HG02610 (cell line): ENCODE measurements at regions not wholly inside any gene's neighbourhood (a gene's known extent, or its start where the extent isn't known, plus 50 kb on each side); places are given as distances from the start of the nearest gene placed in this dataset.

ENCODE experiments used
- ATAC-seq: cut with Tn5 transposase; IDR thresholded peaks from one replicate; pipeline ENCODE4 v1.9.1; 2021; ENCODE audit warnings: mild to moderate bottlenecking, moderate library complexity; ENCODE audit not compliant: unreplicated experiment

DNA sequence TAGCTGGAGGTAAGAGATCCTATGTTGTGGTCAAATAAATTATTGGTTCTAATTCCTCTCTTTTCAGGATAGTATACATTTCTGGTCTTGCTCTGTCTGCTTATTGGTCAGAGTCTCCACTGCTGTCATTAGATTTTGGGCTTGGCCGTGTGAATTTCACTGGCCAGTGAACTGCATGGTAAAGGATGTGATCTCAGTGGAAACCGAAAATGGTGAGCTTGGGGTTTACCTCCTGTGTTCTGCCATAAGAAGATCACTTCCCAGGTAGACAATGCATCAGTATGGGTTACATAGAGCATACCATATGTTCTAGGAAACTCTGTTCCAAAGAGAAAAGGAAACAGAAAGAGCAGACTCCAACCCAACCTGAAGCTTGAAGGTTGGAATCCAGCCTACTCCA, 1123.3 kb upstream of the B3GALT2 start:
- ATAC-seq: peak; percentile 46

DNA sequence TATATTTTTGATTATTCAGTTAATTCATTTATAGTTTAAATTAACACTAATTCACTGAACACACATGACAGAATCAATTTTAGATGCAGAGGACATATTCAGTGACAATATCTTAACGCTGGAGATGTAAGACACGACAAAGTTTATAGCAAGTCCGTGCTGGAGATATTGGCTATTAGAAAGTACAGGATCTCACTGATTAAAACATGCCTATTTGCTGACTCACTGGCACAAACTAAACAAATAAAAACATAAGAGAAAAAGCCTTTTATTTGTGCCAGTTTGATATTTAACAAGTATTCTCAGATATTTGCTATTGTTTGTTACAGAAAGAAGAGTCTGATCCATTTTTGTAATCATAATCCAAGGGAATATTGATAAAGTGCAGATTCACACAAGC, 1122.9 kb upstream of the B3GALT2 start:
- ATAC-seq: no peak

DNA sequence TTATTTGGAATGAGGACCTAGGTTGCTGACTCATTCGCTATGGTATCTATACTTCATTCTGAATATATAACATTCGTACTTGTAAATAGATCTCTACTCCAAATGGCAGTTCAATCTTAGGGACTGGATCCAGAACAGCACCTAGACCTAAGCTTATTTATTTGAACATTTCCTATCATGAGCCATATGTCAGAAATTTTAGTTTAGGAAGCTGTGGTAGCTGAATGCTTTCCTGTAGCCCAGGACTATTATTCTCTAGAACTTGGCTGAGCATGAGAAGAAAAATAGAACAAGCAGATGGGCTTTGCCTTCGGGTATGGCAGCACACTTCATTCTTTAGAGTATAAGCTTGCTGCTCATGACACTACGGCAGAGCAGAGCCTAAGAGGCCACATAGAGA, 1114.4 kb upstream of the B3GALT2 start:
- ATAC-seq: no peak

DNA sequence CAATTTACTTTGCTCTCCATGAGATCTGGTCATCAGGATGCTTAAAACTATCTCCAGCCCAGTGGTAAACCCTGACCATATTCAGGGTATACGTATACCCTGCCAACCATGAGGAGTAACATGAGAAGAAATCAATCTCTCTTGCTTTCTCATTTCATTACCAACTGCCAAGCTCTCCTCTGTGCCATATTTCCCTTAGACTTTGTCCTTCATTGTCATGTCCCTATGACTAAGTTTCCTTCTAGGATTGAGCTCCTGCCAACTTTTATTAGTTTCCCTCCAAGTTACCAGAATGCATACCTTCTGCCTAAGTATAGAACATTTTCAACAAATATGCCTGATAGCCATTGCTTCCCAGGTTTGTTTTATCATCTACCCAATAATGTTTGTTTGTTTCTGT, 1113.9 kb upstream of the B3GALT2 start:
- no peak for ATAC-seq

DNA sequence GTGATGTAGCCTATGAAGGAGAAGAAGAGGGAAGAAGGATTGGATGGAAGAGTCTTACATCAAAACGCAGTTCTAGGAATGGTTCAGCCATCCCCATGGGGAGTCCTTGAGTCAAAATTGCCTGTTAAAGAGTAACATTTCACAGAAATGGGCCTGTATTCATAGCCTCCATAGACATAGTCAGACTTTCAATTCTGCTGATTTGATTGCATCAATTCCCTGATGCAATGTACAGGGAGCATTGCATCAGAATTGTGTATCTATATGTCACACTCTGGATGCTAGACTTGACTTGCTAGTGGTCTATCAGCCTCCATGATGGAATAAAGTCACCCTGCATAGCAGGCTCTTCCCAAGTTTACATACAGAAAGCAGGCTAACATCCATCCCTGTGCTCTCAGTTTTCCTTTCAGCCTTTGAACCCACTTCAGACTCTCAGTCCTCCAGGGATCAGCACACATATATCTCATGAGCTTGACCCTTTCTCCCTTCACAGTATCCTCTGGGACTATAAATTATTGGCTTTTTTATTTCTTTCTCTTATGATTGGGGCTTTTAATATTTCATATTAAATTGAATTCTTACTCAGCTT, 1111.7 kb upstream of the B3GALT2 start:
- ATAC-seq: no peak

DNA sequence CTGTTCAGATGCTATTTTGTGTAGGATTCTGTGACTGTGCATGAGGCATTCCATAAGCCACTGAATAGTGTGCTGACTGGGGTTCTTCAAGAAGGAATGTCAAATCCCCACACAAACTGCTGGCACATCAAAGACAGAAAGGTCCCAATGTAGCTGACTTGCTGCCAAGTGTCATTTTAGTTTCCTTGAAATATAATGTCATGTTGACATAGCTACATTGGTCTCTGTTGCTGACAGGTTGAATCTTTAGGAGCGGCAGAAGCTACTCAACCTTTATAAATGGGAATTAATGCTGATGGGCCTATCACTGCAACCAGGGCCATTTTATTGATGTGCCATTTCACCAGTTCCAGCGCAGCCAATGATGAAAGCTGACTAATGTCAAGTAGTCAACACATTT, 1110.7 kb upstream of the B3GALT2 start:
- ATAC-seq: no peak

DNA sequence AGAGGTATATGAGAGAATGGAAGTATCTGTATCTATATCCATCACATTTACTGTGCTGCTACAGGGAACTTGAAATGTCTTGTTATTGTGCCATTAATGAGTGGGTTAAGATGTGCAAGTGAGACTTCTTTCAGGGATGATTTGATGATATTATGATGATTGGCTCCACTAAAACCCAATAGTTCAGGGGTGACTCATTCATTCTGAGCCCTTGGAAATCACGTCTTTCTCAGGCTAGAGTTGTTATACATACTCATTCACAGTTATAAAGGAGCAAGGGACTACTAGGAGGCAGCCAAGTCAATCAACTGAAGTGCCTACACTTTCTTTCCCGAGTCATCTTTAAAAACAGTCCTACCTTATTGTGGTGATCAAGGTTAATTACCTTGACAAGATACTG, 1109.8 kb upstream of the B3GALT2 start:
- no peak for ATAC-seq

DNA sequence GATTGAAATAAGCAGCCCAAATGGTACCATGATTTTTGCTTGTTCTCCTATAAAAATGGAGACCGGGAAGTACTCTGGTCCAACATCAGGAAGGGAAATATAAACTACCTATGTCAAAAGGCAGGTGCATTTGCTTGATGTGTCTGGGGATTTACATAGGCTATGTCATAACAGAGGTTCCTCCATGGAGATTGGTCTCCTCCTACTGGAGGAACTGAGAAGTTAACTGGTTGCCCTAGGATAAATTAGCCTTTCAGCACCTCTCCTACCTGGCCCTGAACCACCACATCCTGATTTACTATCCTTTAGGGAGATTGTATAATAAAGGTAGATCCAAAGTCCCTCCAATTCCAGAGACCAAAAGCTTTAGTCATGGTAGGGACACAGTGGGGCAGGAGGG, 1109.3 kb upstream of the B3GALT2 start:
- ATAC-seq: peak; percentile 90

DNA sequence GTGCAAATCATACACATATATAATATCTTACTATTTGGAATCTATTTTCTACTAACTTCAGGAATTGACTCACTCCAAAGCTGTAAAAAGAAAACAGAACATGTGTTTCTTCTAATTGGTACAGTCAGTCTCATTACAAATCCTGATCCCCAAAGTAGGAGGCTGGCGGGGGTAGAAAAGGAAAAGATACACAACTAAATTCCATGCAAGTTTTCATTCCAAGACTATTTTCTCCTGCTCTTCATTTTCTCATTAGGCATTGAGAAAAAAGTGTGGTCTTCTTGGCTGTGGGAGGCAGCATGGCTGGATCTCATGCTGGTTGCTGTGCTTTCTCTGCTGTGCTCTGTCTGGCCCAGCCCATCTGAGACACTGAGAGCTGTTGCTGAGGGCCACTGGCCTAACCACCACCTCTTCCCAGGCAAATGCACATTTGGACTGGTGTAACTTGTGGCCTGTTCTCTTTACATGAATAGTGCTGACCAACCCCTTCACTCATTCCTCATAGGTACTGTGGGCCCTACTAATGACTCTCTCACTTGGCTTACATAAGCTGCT, 1107.5 kb upstream of the B3GALT2 start:
- ATAC-seq: no peak

DNA sequence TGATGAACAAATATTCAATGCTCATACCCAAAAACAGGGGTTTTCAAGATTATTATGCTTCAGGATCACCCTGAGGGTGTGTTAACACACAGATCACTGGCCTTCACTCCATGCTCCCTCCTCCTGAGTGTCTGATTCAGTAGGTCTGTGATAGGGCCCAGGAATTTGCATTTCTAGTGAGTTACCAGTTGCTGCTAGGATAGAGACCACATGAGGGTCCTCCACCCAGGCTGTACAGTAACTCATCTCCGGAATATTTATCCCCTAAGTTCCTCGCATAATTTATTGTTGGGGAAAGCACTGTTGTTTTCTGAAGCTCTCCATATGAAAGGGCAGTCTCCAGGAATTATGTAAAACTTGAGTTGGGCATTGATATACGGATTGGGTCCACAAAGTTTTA, 1106.6 kb upstream of the B3GALT2 start:
- no peak for ATAC-seq

DNA sequence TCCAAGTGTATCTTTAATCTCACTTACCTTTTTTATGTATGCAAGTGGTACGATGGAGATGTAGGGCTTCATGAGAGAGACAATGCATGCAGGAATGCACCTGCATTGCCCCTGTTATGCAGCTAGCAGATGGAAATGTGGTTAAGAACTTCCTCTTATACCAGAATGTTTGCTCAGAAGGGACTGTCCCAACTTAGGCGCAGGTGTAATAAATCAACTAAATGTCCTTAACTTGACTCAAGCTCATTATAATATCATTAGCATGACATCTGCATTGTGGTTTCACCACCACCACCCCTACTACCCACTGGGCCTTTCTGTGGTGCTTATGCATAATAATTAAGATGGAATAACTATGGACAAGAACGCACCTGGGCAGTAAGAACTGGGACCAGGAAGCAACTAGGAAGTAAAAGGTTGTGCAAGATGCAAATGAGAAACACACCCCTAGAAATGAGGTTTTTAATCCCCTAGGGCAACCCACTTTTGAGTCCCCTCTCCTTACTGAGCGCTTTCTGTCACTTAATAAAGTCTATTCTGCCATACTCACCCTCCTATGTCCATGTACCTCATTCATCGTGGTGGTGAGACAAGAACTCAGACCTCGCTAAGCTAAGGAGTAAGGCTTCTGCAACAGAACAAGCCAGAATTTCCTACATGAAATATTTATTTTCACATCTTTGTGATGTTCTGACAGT, 1103.3 kb upstream of the B3GALT2 start:
- ATAC-seq: peak; percentile 95

DNA sequence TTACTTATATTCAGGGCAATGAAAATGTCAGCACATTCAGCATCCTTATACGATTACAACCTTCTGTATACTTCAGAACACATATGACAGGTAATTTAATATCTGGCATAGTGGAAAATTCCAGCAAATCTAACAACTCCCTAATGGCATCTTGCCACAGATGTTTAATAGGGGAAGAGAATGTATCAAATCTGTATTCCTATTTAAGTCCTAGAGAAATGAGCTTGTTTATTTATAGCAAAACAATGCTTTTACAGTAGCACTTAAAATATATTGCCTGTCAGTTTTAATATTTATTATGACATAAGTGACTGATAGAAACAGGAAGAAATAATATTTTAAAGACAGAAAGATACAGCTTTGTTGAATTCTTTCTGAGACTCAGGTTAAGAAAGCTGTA, 1101.8 kb upstream of the B3GALT2 start:
- ATAC-seq: no peak

DNA sequence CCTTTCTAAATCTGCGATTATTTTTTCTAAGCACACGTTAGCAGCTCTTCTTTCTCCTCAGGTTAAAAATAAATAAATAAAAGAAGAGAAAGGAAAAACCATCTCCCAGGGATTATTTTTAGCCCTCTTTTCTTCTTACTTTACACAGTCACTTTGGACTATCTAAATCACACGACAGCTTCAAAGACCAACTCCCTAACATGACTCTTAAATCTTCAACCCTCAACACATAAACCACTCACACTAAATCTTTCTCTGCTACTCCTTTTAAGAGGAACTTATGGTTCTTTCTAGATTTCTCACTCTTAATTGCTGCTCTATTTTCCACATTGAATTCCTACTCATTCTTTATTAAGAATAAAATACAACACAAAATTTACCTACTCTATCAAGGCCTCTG, 1095.0 kb upstream of the B3GALT2 start:
- no peak for ATAC-seq

DNA sequence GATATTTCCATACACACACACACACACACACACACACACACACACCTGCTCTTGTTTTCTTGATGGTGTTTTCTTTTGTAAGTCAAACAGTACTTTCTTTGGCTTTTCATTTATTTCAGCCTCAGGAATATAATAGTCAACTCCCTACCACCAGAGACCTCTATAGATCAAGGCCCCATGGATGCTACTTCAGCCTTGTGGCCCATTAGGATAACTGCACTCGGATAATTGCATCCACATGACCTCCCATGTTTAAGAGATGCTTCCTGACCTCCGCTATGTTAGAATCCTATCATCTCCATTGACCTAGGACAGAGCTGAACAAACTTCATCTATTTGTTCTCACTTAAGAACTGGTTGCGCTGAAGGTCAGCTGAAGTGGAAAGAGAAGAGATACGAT, 1094.0 kb upstream of the B3GALT2 start:
- no peak for ATAC-seq

DNA sequence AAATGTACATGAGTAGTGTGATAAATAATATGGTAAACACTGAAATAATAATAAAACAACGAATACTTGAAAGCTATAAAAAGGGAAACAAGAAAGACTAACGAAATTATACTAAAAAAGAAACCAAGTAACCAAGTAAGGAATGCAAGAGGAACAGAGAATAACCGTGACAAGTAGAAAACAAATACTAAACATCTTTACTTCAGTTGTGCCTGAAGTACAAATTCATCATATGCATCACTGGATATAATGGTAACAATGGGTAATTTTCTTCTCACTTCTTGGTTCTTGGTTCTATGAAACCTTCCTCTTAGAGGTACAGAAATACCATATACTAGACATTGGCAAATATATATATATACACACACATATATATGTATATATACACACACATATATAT, 1093.6 kb upstream of the B3GALT2 start:
- ATAC-seq: peak; percentile 77

DNA sequence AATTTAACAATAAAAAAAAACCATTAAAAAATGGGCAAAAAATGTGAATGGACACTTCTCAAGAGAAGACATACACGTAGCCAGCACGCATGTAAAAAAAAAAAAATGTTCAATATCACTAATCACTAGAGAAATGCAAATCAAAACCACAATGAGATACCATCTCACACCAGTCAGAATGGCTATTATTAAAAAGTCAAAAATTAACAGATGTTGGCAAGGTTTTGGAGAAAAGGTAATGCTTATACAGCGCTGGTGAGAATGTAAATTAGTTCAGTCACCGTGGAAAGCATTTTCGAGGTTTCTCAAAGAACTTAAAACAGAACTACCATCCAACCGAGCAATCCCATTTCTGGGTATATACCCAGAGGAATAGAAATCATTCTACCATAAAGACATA, 1091.5 kb upstream of the B3GALT2 start:
- ATAC-seq: peak; percentile 54

DNA sequence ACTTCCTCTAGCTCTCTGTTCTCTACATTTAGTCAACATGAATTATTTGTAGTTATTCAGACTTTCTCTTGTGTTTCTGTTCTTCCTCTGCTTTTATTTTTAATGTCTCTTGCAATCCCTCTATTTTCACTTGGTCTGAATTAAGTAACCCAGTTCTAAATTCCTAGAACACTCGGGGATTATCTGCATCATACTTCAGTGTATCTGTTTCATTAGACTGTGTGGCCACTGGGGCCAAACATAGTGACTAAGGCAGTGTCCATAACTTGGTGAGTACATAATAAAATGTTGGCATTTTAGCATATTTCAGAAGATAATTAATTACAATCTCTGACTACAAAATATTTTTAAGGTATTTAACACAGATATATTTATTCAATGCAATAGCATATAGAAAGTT, 1087.2 kb upstream of the B3GALT2 start:
- no peak for ATAC-seq

DNA sequence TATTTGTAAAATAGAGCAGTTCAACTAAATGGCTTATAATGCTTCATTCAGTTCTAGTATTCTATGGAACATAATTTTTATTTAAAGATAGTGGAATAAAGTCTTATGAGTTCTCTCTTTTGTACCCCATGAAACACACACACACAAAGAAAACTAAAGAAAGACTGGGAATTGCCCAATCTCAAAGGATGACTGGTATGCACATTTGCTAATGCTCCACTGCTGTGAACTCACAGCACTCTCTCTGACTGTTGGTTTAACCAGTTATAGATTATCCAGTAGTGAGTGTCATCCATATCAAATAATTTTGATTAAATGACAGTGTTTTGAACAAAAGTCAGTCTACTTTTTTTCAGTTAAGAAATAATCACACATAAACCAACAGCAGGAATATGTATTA, 1082.4 kb upstream of the B3GALT2 start:
- ATAC-seq: no peak

DNA sequence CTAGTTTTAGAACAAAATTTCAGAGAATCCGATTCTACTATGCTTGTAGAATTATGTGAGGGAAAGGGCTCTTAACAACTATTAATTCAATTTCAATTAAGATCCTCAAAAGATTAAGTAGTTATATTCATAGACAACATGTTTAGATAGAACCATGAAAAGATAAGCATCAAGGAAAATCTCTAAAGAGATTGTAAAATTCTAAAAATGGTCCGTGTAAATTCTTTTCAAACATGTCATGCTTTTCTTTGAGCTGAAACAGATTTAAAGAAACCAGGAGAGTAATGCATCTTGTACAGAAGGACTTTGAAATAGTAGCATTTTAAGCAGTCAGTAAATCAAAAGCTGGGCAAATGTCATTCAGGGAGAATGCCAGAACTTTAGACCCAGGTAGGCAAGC, 1080.6 kb upstream of the B3GALT2 start:
- ATAC-seq: no peak

DNA sequence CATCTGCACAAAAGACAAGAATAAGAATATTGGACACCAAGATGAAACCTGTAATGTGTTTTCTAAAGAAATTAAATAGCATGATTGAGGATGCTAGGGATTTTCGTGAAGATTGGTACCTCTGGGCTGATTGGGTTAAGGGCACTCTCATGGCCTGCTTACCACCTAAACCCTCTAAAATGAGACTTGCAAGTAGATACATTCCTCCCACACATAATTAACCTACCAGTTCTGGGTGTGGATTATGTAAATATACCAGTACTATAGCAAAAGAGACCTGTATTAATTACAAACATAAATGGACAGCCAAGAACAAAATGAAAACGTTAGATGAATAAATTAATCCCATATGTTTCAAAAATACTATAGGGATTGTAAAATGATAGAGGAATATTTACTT, 1069.6 kb upstream of the B3GALT2 start:
- no peak for ATAC-seq

DNA sequence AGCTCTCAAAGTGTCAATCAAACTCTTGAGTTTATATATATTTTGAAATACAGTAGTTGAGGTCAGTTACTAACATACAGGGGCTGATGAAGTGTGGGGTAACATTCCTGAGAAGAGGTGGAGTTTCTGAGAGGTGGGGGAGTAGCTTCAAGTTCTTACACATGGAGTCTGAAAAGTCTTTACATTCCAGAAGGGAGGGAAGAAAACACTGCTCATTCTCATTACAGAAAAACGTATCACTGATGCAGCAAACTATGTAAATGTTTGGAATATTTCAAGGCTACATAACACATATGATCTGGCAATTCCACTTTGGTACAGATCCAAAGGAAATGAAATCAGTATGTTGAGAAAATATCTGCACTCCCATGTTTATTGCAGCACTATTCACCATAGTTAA, 1065.8 kb upstream of the B3GALT2 start:
- ATAC-seq: no peak

DNA sequence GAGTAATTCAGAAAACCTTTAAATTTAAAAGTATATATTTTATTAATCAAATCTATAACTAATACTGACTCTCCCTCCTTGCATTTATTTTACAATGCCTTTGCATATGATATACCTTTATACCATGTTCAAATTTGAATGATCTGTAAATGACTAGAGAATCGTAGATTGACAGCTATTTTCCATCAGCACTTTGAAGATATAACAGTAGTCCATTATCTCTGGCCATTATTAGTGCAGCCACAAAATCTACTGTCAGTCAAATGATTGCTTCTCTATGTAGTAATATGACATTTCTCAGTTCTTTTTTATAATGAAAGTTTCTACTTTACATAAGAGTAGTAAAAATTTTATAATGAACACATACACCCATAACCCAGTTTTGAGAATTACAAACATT, 1054.8 kb upstream of the B3GALT2 start:
- no peak for ATAC-seq

DNA sequence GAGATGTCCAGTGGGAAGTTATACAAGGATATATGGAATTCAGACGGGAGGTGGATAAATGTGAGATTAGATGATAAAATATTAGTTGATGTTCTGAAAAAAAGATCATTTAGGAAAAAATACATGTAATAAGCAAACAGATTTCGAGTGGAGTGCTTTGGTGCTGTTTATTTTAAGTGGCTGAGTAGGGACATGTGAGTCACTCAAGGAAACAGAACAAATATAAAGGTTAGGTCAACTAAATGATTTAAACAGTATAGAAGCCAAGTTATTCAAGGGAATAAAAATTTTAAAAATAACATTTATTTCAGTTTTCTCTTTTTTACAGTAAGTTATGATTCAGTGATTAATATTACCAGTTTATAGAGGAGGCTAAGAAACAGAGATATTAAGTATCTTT, 1046.7 kb upstream of the B3GALT2 start:
- no peak for ATAC-seq
